ENCODE measurements at regions not wholly inside any gene's neighbourhood (a gene's known extent, or its start where the extent isn't known, plus 50 kb on each side); places are given as distances from the start of the nearest gene placed in this dataset.

DNA sequence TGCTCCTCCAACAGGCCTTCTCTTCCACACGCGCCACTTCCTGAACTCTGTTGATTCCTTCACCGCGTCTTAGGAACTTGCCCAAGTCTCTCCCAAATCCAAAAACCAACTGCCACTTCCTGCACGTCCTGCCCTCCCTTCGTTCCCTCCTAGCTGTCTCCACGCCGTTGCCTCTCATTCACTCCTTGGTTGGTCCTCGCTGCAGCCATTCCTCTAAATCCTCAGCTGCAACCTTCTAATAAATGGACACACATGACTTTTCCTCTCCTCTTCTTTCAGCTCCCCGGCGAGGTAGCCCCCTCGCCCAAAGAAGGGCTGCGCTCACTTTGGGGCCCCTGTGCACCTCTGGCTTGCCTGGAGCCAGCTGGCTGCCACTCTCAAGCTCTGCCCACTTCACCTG lies 110.2 kb downstream of the XRCC2 start:
- TF ChIP-seq, protein P1, sequence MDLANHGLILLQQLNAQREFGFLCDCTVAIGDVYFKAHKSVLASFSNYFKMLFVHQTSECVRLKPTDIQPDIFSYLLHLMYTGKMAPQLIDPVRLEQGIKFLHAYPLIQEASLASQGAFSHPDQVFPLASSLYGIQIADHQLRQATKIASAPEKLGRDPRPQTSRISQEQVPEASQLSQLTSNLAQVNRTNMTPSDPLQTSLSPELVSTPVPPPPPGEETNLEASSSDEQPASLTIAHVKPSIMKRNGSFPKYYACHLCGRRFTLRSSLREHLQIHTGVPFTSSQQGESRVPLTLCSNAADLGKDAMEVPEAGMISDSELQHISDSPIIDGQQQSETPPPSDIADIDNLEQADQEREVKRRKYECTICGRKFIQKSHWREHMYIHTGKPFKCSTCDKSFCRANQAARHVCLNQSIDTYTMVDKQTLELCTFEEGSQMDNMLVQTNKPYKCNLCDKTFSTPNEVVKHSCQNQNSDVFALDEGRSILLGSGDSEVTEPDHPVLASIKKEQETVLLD (CRISPR knock-in tag; IDR thresholded peaks at IDR 0.05; ENCODE audit: low read depth): no peak
- TF ChIP-seq SRF (IDR thresholded peaks at IDR 0.05; ENCODE audit: low read depth, low read length): no peak
